Esophagus muscularis mucosa (tissue), 4 donors: ENCODE measurements at regions not wholly inside any gene's neighbourhood (a gene's known extent, or its start where the extent isn't known, plus 50 kb on each side); places are given as distances from the start of the nearest gene placed in this dataset.

Experiments
- DNase-seq: peaks from one replicate; pipeline ENCODE4 v3.0.0-alpha.2; 2017; ENCODE audit errors: extremely low spot score
- H3K27ac ChIP-seq, 4 donors: fragments of 200-600 bp; sonication (generic); replicated peaks in 1 of 4; 1 replicate in 3 of 4; 2 replicates in 1 of 4; pipeline ENCODE4 v1.5.1; 2016 to 2019; ENCODE audit warnings: mild to moderate bottlenecking in 1 of 4
- H3K27me3 ChIP-seq, 4 donors: fragments of 200-600 bp; sonication (generic); one replicate each; pipeline versions ENCODE4 v1.5.1 to v1.6.0; 2016 to 2019
- H3K36me3 ChIP-seq, 4 donors: fragments of 200-600 bp; sonication (generic); one replicate each; pipeline ENCODE4 v1.5.1; 2016 to 2019
- H3K4me1 ChIP-seq, 4 donors: fragments of 200-600 bp; sonication (generic); one replicate each; pipeline ENCODE4 v1.5.1; 2016 to 2019
- H3K4me3 ChIP-seq, 4 donors: fragments of 200-600 bp; sonication (generic); 1 replicate in 2 of 4; 2 replicates in 2 of 4; pipeline ENCODE4 v1.5.1; 2016 to 2019; ENCODE audit warnings: mild to moderate bottlenecking in 4 of 4, moderate library complexity in 1 of 4
- H3K9me3 ChIP-seq, 4 donors: fragments of 200-600 bp; sonication (generic); 1 replicate in 3 of 4; 2 replicates in 1 of 4; pipeline ENCODE4 v1.5.1; 2016 to 2019
- EP300 ChIP-seq: sonication (generic); formaldehyde crosslinking; IDR thresholded peaks from one replicate; pipeline ENCODE4 v1.6.1; 2017; ENCODE audit warnings: antibody characterized with exemption
- POLR2A ChIP-seq: fragments of 450-650 bp; IDR thresholded peaks from one replicate; pipeline ENCODE4 v1.6.1; 2017; ENCODE audit warnings: antibody characterized with exemption, moderate library complexity, mild to moderate bottlenecking, low read depth
- POLR2AphosphoS5 ChIP-seq, 2 donors: sonication (generic); formaldehyde crosslinking; IDR thresholded peaks; one replicate each; pipeline ENCODE4 v1.6.1; 2017; ENCODE audit warnings: antibody characterized with exemption in 2 of 2
- WGBS: methylation state at CpG from one replicate; pipeline ENCODE4 v1.1.5; 2018; 5-methylcytosine and 5-hydroxymethylcytosine counted together
- intact Hi-C: fragments of 100-400 bp; cut with DNase I; formaldehyde crosslinking; loops from one replicate; pipeline ENCODE4 v1.15.1; 2023
- TF ChIP-seq, protein P1 (sequence below), 3 experiments: fragments of 200-600 bp in 2 of 3; fragments of 450-650 bp in 1 of 3; sonication (generic) in 2 of 3; IDR thresholded peaks; one replicate each; pipeline ENCODE4 v1.5.1; 2017 to 2019; ENCODE audit warnings: antibody characterized with exemption in 3 of 3, mild to moderate bottlenecking in 2 of 3, moderate library complexity in 1 of 3

DNA sequence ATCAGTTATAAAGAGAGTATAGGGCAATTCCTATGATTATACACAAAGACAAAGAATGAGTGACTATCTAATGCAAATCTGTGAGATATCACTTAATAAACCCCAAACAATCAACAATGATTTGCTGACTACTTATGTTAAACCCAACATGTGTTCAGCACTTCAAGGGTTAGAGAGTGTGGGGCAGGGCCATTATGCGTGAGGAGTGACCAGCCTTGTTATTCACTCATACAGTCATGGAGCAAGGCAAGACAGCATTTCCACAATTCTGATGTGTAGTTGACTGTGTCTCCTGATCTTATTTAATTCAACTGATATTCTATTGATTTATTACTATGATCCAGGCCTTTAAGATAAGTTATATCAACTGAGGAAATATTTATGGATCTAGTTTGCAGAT, 251.7 kb downstream of the CYRIA start:
- WGBS: 64% methylated on average over 1 of the region's 1 CpG
- no peaks in the 10 kb centered on the region for H3K27me3 ChIP-seq
- H3K36me3 ChIP-seq: no peaks in the 10 kb centered on the region
- no peaks in the 10 kb centered on the region for H3K9me3 ChIP-seq
- no peak overlapping the region for H3K4me3 ChIP-seq
- peaks cover 0 to 5% (median 0%) of the 10 kb centered on the region in 4 donors for H3K4me1 ChIP-seq
- TF ChIP-seq, protein P1, sequence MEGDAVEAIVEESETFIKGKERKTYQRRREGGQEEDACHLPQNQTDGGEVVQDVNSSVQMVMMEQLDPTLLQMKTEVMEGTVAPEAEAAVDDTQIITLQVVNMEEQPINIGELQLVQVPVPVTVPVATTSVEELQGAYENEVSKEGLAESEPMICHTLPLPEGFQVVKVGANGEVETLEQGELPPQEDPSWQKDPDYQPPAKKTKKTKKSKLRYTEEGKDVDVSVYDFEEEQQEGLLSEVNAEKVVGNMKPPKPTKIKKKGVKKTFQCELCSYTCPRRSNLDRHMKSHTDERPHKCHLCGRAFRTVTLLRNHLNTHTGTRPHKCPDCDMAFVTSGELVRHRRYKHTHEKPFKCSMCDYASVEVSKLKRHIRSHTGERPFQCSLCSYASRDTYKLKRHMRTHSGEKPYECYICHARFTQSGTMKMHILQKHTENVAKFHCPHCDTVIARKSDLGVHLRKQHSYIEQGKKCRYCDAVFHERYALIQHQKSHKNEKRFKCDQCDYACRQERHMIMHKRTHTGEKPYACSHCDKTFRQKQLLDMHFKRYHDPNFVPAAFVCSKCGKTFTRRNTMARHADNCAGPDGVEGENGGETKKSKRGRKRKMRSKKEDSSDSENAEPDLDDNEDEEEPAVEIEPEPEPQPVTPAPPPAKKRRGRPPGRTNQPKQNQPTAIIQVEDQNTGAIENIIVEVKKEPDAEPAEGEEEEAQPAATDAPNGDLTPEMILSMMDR (IDR thresholded peaks at IDR 0.05): no peak
- TF ChIP-seq EP300 (no peak), POLR2AphosphoS5 (IDR thresholded peaks at IDR 0.05) (no peak), POLR2A (no peak)
- intact Hi-C loops: no loop called here
- DNase-seq: no peak
- no peak overlapping the region for H3K27ac ChIP-seq

DNA sequence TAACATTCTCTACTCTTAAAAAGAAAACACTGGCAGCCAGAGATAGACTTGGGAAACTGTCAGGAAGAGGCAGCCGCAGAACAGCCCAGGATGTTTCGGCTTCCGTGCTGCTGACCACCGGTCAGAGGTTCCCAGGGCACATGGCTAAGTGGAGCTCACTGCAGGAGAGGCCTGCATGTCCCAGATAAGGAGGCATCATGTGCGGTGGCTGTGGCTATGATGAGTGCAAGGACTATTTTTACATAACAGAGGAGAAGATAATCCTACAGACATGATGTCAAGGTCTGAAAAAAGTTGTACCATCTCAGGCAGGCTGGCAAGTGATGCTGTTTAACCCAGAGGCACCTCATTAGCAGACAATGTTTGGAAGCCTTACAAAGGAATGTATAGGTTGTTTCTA, 252.3 kb downstream of the CYRIA start:
- H3K9me3 ChIP-seq: no peaks in the 10 kb centered on the region
- H3K27me3 ChIP-seq: no peaks in the 10 kb centered on the region
- intact Hi-C loops: no loop called here
- H3K36me3 ChIP-seq: no peaks in the 10 kb centered on the region
- no peak overlapping the region for H3K27ac ChIP-seq
- WGBS: 31% methylated on average over 5 of the region's 5 CpGs
- H3K4me3 ChIP-seq: no peak overlapping the region
- peaks cover 0 to 10% (median 0%) of the 10 kb centered on the region in 4 donors for H3K4me1 ChIP-seq
- TF ChIP-seq, protein P1 (IDR thresholded peaks at IDR 0.05): no peak
- TF ChIP-seq POLR2A: no peak
- no peak for DNase-seq

DNA sequence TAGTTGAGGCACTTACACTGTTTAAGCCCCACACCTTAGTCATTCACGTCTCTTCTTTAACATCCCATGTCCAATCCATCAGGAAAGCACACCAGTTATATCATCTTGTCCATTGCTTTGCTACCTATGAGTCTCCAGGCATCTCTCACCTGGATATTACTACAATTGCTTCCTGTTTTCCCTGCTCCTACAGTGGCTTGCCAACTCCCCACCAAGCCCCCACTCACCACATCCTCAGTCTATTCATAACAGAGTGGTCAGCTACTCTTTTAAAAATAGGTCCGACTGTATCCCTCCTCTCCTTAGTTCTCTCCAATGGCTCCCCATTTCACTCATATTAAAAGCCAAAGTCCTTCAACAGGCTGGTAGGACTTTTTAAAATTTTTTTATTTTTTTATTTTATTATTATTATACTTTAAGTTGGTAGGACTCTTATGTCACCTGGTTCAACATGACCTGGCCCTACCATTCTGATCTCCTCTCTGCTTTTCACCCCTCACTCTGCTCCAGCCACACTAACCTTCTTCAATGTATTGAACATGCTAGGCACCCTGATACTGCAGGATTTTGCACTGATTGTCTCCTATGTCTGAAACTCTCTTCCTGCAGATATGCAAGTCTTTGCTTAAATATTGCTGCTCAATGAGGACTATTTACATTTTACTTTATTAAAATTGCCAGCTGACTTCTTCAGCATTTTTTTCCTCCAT, 253.2 kb downstream of the CYRIA start:
- H3K9me3 ChIP-seq: no peaks in the 10 kb centered on the region
- 82% methylated on average over 2 of the region's 2 CpGs for whole genome bisulfite sequencing
- H3K4me1 ChIP-seq: peaks cover 0 to 15% (median 0%) of the 10 kb centered on the region in 4 donors

DNA sequence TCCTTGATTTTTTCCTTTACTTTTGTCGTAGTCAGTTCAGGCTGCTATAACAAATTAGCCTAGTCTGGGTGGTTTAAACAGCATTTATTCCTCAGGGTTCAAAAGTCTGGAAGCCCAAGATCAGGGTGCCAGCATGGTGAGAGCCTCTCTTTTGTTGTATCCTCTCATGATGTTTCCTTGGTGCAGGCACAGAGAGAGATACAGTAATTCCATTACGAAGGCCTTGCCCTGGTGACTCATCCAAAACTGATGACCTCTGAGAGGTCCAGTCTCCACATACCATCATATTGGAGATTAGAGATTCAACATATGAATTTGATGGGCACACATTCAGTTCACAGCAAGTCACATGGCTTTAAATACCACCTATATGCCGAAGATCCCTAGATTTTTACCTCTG, 253.8 kb downstream of the CYRIA start:
- TF ChIP-seq EP300 (no peak), POLR2AphosphoS5 (IDR thresholded peaks at IDR 0.05) (no peak), POLR2A (no peak)
- TF ChIP-seq, protein P1 (IDR thresholded peaks at IDR 0.05): no peak
- DNase-seq: no peak
- Histone ChIP-seq H3K9me3 (no peaks in the 10 kb centered on the region), H3K27ac (no peak overlapping the region), H3K27me3 (no peaks in the 10 kb centered on the region), H3K4me3 (no peak overlapping the region), H3K36me3 (no peaks in the 10 kb centered on the region), H3K4me1 (peaks cover 0 to 15% (median 0%) of the 10 kb centered on the region in 4 donors)
- intact Hi-C loops: no loop called here
- WGBS: 90% methylated on average over 3 of the region's 3 CpGs

More for the DNA sequence above, 253.2 kb downstream of the CYRIA start:
- Histone ChIP-seq H3K4me3 (no peak overlapping the region), H3K27ac (no peak overlapping the region), H3K27me3 (no peaks in the 10 kb centered on the region), H3K36me3 (no peaks in the 10 kb centered on the region)
- intact Hi-C loops: no loop called here
- no peak for DNase-seq
- TF ChIP-seq, protein P1 (IDR thresholded peaks at IDR 0.05): no peak
- no peak for TF ChIP-seq POLR2AphosphoS5 (IDR thresholded peaks at IDR 0.05)

DNA sequence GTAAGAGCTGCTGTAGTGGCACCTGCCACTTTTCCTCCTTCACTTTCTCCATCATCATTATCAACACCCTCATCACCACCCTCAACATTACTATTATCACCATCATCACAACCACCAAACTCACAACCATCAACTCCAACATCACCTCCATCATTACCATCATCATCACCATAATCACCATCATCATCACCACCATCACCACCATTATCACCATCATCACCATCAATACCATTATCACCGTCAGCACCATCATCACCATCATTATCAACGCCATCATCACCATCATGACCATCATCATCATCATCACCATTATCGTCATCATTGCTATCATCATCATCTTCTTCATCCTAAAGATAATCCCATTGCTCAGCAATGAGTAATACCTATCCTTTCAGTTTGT, 255.8 kb downstream of the CYRIA start:
- Histone ChIP-seq H3K4me3 (no peak overlapping the region), H3K27me3 (no peaks in the 10 kb centered on the region), H3K27ac (no peak overlapping the region), H3K4me1 (peaks cover 0 to 19% (median 0%) of the 10 kb centered on the region in 4 donors), H3K9me3 (no peaks in the 10 kb centered on the region), H3K36me3 (no peaks in the 10 kb centered on the region)
- TF ChIP-seq POLR2A (no peak), POLR2AphosphoS5 (IDR thresholded peaks at IDR 0.05) (no peak), EP300 (no peak)
- TF ChIP-seq, protein P1 (IDR thresholded peaks at IDR 0.05): no peak
- no peak for DNase-seq
- 92% methylated on average over 3 of the region's 3 CpGs for WGBS
- intact Hi-C loops: no loop called here
